ENCODE measurements at regions not wholly inside any gene's neighbourhood (a gene's known extent, or its start where the extent isn't known, plus 50 kb on each side); places are given as distances from the start of the nearest gene placed in this dataset.
"Not testable (repeated sequence)": the region's sequence is repeated elsewhere in the genome, so short reads cannot be mapped to it uniquely, and the experiment has no call there.

GRCh38 chr9:36521148-36521547 is 51.5 kb upstream of the MELK start:
- H3K36me3 ChIP-seq (ENCODE audit: control insufficient read depth in 2 of 2, insufficient read depth in 2 of 2, low read length in 1 of 2), result no peaks in the 10 kb centered on the region
- WGBS, result 91% methylated on average over 4 of the region's 4 CpGs
- no peaks in the 10 kb centered on the region for H3K9me3 ChIP-seq (ENCODE audit: control insufficient read depth in 2 of 2, insufficient read depth in 1 of 2, low read length in 1 of 2)
- no peak overlapping the region for H3K4me3 ChIP-seq (ENCODE audit: low read length in 2 of 2)
- no peak overlapping the region for H3K27ac ChIP-seq (ENCODE audit: low read depth in 1 of 2, low read length in 1 of 2)
- no peak for DNase-seq (ENCODE audit: low read depth in 6 of 9, low spot score in 9 of 9)
- H3K4me1 ChIP-seq (ENCODE audit: control insufficient read depth in 2 of 2, insufficient read depth in 2 of 2, low read length in 2 of 2), result no peaks in the 10 kb centered on the region
- H3K27me3 ChIP-seq (ENCODE audit: control insufficient read depth in 2 of 2, insufficient read depth in 1 of 2, low read length in 1 of 2), result no peaks in the 10 kb centered on the region

GRCh38 chr9:36517131-36517530 is 55.6 kb upstream of the MELK start:
- H3K4me1 ChIP-seq (ENCODE audit: control insufficient read depth in 2 of 2, insufficient read depth in 2 of 2, low read length in 2 of 2), result no peaks in the 10 kb centered on the region
- no peaks in the 10 kb centered on the region for H3K27me3 ChIP-seq (ENCODE audit: control insufficient read depth in 2 of 2, insufficient read depth in 1 of 2, low read length in 1 of 2)
- H3K27ac ChIP-seq (ENCODE audit: low read depth in 1 of 2, low read length in 1 of 2), result no peak overlapping the region
- H3K36me3 ChIP-seq (ENCODE audit: control insufficient read depth in 2 of 2, insufficient read depth in 2 of 2, low read length in 1 of 2), result no peaks in the 10 kb centered on the region
- no peaks in the 10 kb centered on the region for H3K9me3 ChIP-seq (ENCODE audit: control insufficient read depth in 2 of 2, insufficient read depth in 1 of 2, low read length in 1 of 2)
- H3K4me3 ChIP-seq (ENCODE audit: low read length in 2 of 2), result no peak overlapping the region
- no peak for DNase-seq (ENCODE audit: low read depth in 6 of 9, low spot score in 9 of 9)

- H3K9me3 ChIP-seq (ENCODE audit: control insufficient read depth in 2 of 2, insufficient read depth in 1 of 2, low read length in 1 of 2), result no peaks in the 10 kb centered on the region
- peaks cover 2 to 15% of the 10 kb centered on the region in 2 donors for H3K4me1 ChIP-seq (ENCODE audit: control insufficient read depth in 2 of 2, insufficient read depth in 2 of 2, low read length in 2 of 2)
- peak overlapping the region; percentile 15 to 25 for H3K27ac ChIP-seq (ENCODE audit: low read depth in 1 of 2, low read length in 1 of 2)
- no peaks in the 10 kb centered on the region for H3K27me3 ChIP-seq (ENCODE audit: control insufficient read depth in 2 of 2, insufficient read depth in 1 of 2, low read length in 1 of 2)
- H3K36me3 ChIP-seq (ENCODE audit: control insufficient read depth in 2 of 2, insufficient read depth in 2 of 2, low read length in 1 of 2), result no peaks in the 10 kb centered on the region
- DNase-seq (ENCODE audit: low read depth in 6 of 9, low spot score in 9 of 9), result peak in 4 of 9 donors; percentile 41 to 73 (median 46)
- 40% methylated on average over 4 of the region's 4 CpGs for WGBS
- no peak overlapping the region for H3K4me3 ChIP-seq (ENCODE audit: low read length in 2 of 2)
These were observed 68.5 kb upstream of the MELK start for GRCh38 chr9:36504156-36504555.

- WGBS, result 95% methylated on average over 6 of the region's 6 CpGs
- Histone ChIP-seq H3K9me3 (ENCODE audit: control insufficient read depth in 2 of 2, insufficient read depth in 1 of 2, low read length in 1 of 2) (no peaks in the 10 kb centered on the region), H3K4me3 (ENCODE audit: low read length in 2 of 2) (no peak overlapping the region), H3K36me3 (ENCODE audit: control insufficient read depth in 2 of 2, insufficient read depth in 2 of 2, low read length in 1 of 2) (no peaks in the 10 kb centered on the region), H3K27me3 (ENCODE audit: control insufficient read depth in 2 of 2, insufficient read depth in 1 of 2, low read length in 1 of 2) (no peaks in the 10 kb centered on the region), H3K4me1 (ENCODE audit: control insufficient read depth in 2 of 2, insufficient read depth in 2 of 2, low read length in 2 of 2) (peaks cover 2 to 15% of the 10 kb centered on the region in 2 donors), H3K27ac (ENCODE audit: low read depth in 1 of 2, low read length in 1 of 2) (peak overlapping the region; percentile 0 to 15)
- DNase-seq (ENCODE audit: low read depth in 6 of 9, low spot score in 9 of 9), result no peak
These were observed 69.3 kb upstream of the MELK start for GRCh38 chr9:36503172-36504088.

- H3K9me3 ChIP-seq (ENCODE audit: control insufficient read depth in 2 of 2, insufficient read depth in 1 of 2, low read length in 1 of 2), result no peaks in the 10 kb centered on the region
- no peak for DNase-seq (ENCODE audit: low read depth in 6 of 9, low spot score in 9 of 9)
- 98% methylated on average over 3 of the region's 3 CpGs for WGBS
- no peak overlapping the region for H3K4me3 ChIP-seq (ENCODE audit: low read length in 2 of 2)
- peaks cover 2 to 15% of the 10 kb centered on the region in 2 donors for H3K4me1 ChIP-seq (ENCODE audit: control insufficient read depth in 2 of 2, insufficient read depth in 2 of 2, low read length in 2 of 2)
- H3K27me3 ChIP-seq (ENCODE audit: control insufficient read depth in 2 of 2, insufficient read depth in 1 of 2, low read length in 1 of 2), result no peaks in the 10 kb centered on the region
- H3K27ac ChIP-seq (ENCODE audit: low read depth in 1 of 2, low read length in 1 of 2), result no peak overlapping the region
- H3K36me3 ChIP-seq (ENCODE audit: control insufficient read depth in 2 of 2, insufficient read depth in 2 of 2, low read length in 1 of 2), result no peaks in the 10 kb centered on the region
These were observed 71.0 kb upstream of the MELK start for GRCh38 chr9:36501727-36502126.

GRCh38 chr9:36500931-36501330 is 71.8 kb upstream of the MELK start:
- not testable (repeated sequence) for H3K36me3 ChIP-seq (ENCODE audit: control insufficient read depth in 2 of 2, insufficient read depth in 2 of 2, low read length in 1 of 2); DNase-seq (ENCODE audit: low read depth in 6 of 9, low spot score in 9 of 9); H3K9me3 ChIP-seq (ENCODE audit: control insufficient read depth in 2 of 2, insufficient read depth in 1 of 2, low read length in 1 of 2); H3K27me3 ChIP-seq (ENCODE audit: control insufficient read depth in 2 of 2, insufficient read depth in 1 of 2, low read length in 1 of 2); H3K27ac ChIP-seq (ENCODE audit: low read depth in 1 of 2, low read length in 1 of 2); H3K4me3 ChIP-seq (ENCODE audit: low read length in 2 of 2)
- H3K4me1 ChIP-seq (ENCODE audit: control insufficient read depth in 2 of 2, insufficient read depth in 2 of 2, low read length in 2 of 2), result peaks cover 2 to 15% of the 10 kb centered on the region in 2 donors
- 84% methylated on average over 2 of the region's 2 CpGs for WGBS

- peaks cover 2 to 13% of the 10 kb centered on the region in 2 donors for H3K4me1 ChIP-seq (ENCODE audit: control insufficient read depth in 2 of 2, insufficient read depth in 2 of 2, low read length in 2 of 2)
- WGBS, result 89% methylated on average over 8 of the region's 8 CpGs
- no peak for DNase-seq (ENCODE audit: low read depth in 6 of 9, low spot score in 9 of 9)
- no peak overlapping the region for H3K4me3 ChIP-seq (ENCODE audit: low read length in 2 of 2)
- no peaks in the 10 kb centered on the region for H3K27me3 ChIP-seq (ENCODE audit: control insufficient read depth in 2 of 2, insufficient read depth in 1 of 2, low read length in 1 of 2)
- no peak overlapping the region for H3K27ac ChIP-seq (ENCODE audit: low read depth in 1 of 2, low read length in 1 of 2)
- no peaks in the 10 kb centered on the region for H3K9me3 ChIP-seq (ENCODE audit: control insufficient read depth in 2 of 2, insufficient read depth in 1 of 2, low read length in 1 of 2)
- no peaks in the 10 kb centered on the region for H3K36me3 ChIP-seq (ENCODE audit: control insufficient read depth in 2 of 2, insufficient read depth in 2 of 2, low read length in 1 of 2)
These were observed 73.4 kb upstream of the MELK start for GRCh38 chr9:36499174-36499890.

- WGBS, result 74% methylated on average over 6 of the region's 6 CpGs
- DNase-seq (ENCODE audit: low read depth in 6 of 9, low spot score in 9 of 9), result peak in 2 of 9 donors; percentile 37 to 63
- H3K4me1 ChIP-seq (ENCODE audit: control insufficient read depth in 2 of 2, insufficient read depth in 2 of 2, low read length in 2 of 2), result peaks cover 6 to 15% of the 10 kb centered on the region in 2 donors
- not testable (repeated sequence) for H3K27ac ChIP-seq (ENCODE audit: low read depth in 1 of 2, low read length in 1 of 2); H3K9me3 ChIP-seq (ENCODE audit: control insufficient read depth in 2 of 2, insufficient read depth in 1 of 2, low read length in 1 of 2); H3K36me3 ChIP-seq (ENCODE audit: control insufficient read depth in 2 of 2, insufficient read depth in 2 of 2, low read length in 1 of 2); H3K4me3 ChIP-seq (ENCODE audit: low read length in 2 of 2); H3K27me3 ChIP-seq (ENCODE audit: control insufficient read depth in 2 of 2, insufficient read depth in 1 of 2, low read length in 1 of 2)
These were observed 79.1 kb upstream of the MELK start for GRCh38 chr9:36493564-36493963.

- no peaks in the 10 kb centered on the region for H3K36me3 ChIP-seq (ENCODE audit: control insufficient read depth in 2 of 2, insufficient read depth in 2 of 2, low read length in 1 of 2)
- WGBS, result 48% methylated on average over 2 of the region's 2 CpGs
- no peaks in the 10 kb centered on the region for H3K27me3 ChIP-seq (ENCODE audit: control insufficient read depth in 2 of 2, insufficient read depth in 1 of 2, low read length in 1 of 2)
- peaks cover 11 to 22% of the 10 kb centered on the region in 2 donors for H3K4me1 ChIP-seq (ENCODE audit: control insufficient read depth in 2 of 2, insufficient read depth in 2 of 2, low read length in 2 of 2)
- no peak overlapping the region for H3K27ac ChIP-seq (ENCODE audit: low read depth in 1 of 2, low read length in 1 of 2)
- H3K9me3 ChIP-seq (ENCODE audit: control insufficient read depth in 2 of 2, insufficient read depth in 1 of 2, low read length in 1 of 2), result no peaks in the 10 kb centered on the region
- DNase-seq (ENCODE audit: low read depth in 6 of 9, low spot score in 9 of 9), result peak in 6 of 9 donors; percentile 47 to 84 (median 60)
- H3K4me3 ChIP-seq (ENCODE audit: low read length in 2 of 2), result no peak overlapping the region
These were observed 79.8 kb upstream of the MELK start for GRCh38 chr9:36492865-36493264.
